Occipital lobe (tissue), 1 donor: ENCODE measurements at regions not wholly inside any gene's neighbourhood (a gene's known extent, or its start where the extent isn't known, plus 50 kb on each side); places are given as distances from the start of the nearest gene placed in this dataset.
"Not testable (repeated sequence)": the region's sequence is repeated elsewhere in the genome, so short reads cannot be mapped to it uniquely, and the experiment has no call there.

ENCODE experiments used
- DNase-seq: peaks from one replicate; lab custom pipeline; 2025; lab: John Stamatoyannopoulos, UW

GRCh38 chr1:163571950-163572349 lies 250.2 kb downstream of the NUF2 start:
- no peak for DNase-seq

GRCh38 chr1:163574119-163574518 lies 252.4 kb downstream of the NUF2 start:
- DNase-seq = no peak

- DNase-seq = no peak
These were observed 259.2 kb downstream of the NUF2 start for GRCh38 chr1:163580926-163581325.

- DNase-seq = no peak
These were observed 262.0 kb downstream of the NUF2 start for GRCh38 chr1:163583661-163584181.

- no peak for DNase-seq
These were observed 264.0 kb downstream of the NUF2 start for GRCh38 chr1:163585796-163586195.

GRCh38 chr1:163588796-163589195 lies 267.0 kb downstream of the NUF2 start:
- no peak for DNase-seq

- no peak for DNase-seq
These were observed 268.0 kb downstream of the NUF2 start for GRCh38 chr1:163589735-163590134.

- DNase-seq = not testable (repeated sequence)
These were observed 269.4 kb downstream of the NUF2 start for GRCh38 chr1:163591131-163591530.

GRCh38 chr1:163592623-163593022 lies 270.9 kb downstream of the NUF2 start:
- not testable (repeated sequence) for DNase-seq

GRCh38 chr1:163596106-163596505 lies 274.4 kb downstream of the NUF2 start:
- DNase-seq = not testable (repeated sequence)

GRCh38 chr1:163596541-163597258 lies 274.9 kb downstream of the NUF2 start:
- no peak for DNase-seq

- DNase-seq = no peak
These were observed 282.6 kb downstream of the NUF2 start for GRCh38 chr1:163604321-163604720.

GRCh38 chr1:163604896-163605295 lies 283.1 kb downstream of the NUF2 start:
- no peak for DNase-seq

GRCh38 chr1:163608979-163609378 lies 287.2 kb downstream of the NUF2 start:
- no peak for DNase-seq

- no peak for DNase-seq
These were observed 288.1 kb downstream of the NUF2 start for GRCh38 chr1:163609858-163610257.

- DNase-seq = no peak
These were observed 288.7 kb downstream of the NUF2 start for GRCh38 chr1:163610486-163610885.

GRCh38 chr1:163614361-163614760 lies 292.6 kb downstream of the NUF2 start:
- no peak for DNase-seq

GRCh38 chr1:163628034-163628773 lies 306.4 kb downstream of the NUF2 start:
- DNase-seq = no peak

GRCh38 chr1:163632269-163632668 lies 310.5 kb downstream of the NUF2 start:
- DNase-seq = no peak

- no peak for DNase-seq
These were observed 311.6 kb downstream of the NUF2 start for GRCh38 chr1:163633366-163633765.

- DNase-seq = not testable (repeated sequence)
These were observed 323.9 kb downstream of the NUF2 start for GRCh38 chr1:163645676-163646075.

GRCh38 chr1:163650624-163651023 lies 328.9 kb downstream of the NUF2 start:
- DNase-seq = no peak

- no peak for DNase-seq
These were observed 330.7 kb downstream of the NUF2 start for GRCh38 chr1:163652441-163652840.
